HG02610 (cell line): ENCODE measurements at regions not wholly inside any gene's neighbourhood (a gene's known extent, or its start where the extent isn't known, plus 50 kb on each side); places are given as distances from the start of the nearest gene placed in this dataset.
"Not testable (repeated sequence)": the region's sequence is repeated elsewhere in the genome, so short reads cannot be mapped to it uniquely, and the experiment has no call there.

Experiments used
- ATAC-seq: cut with Tn5 transposase; IDR thresholded peaks from one replicate; pipeline ENCODE4 v1.9.1; 2021; ENCODE audit warnings: mild to moderate bottlenecking, moderate library complexity; ENCODE audit not compliant: unreplicated experiment

- ATAC-seq, result no peak
Measured at GRCh38 chr12:92378682-92379479, 233.2 kb upstream of the BTG1 start.

GRCh38 chr12:92375504-92375903 is 229.9 kb upstream of the BTG1 start:
- not testable (repeated sequence) for ATAC-seq

DNA sequence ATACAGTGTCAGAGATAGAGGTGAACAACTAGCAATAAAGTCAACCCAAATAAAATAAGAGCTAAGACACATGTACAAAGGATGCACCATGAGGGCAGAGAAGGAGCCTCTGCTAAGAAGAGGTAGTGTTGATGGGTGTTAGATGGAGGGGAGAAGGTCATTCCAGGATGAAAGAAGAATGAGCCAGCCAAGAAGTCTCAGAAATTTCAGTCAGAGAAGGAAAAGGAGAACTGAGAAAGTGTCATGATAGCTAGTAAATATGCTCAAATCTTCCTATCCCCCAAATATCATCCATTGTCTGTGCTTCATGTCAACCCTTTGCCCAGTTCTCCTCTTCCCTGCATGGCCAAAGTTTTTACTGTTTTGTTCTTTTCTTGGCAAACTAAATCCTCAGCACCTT is 225.2 kb upstream of the BTG1 start:
- ATAC-seq, result no peak

- no peak for ATAC-seq
Measured at GRCh38 chr12:92369636-92370035, 224.0 kb upstream of the BTG1 start.

DNA sequence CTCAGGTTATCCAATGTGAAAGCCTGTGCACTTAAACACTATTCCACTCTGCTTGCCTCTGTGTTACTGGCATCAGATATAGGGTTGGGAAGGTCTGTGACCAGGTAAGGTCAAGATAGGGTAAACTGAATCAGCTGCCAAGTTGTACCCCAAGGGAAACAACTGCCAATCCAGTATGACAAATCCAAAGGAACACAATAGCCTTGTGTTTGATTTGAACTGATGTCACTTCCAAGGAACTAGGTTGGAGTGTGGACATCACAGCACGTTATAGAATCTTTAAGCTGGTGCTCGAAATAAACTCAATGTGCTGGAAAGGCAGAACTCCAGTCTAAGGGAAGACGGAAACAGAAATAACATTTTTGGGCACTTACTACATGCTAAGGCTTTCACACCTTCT is 223.4 kb upstream of the BTG1 start:
- no peak for ATAC-seq

- ATAC-seq, result no peak
Measured at GRCh38 chr12:92365836-92366235, 220.2 kb upstream of the BTG1 start.

DNA sequence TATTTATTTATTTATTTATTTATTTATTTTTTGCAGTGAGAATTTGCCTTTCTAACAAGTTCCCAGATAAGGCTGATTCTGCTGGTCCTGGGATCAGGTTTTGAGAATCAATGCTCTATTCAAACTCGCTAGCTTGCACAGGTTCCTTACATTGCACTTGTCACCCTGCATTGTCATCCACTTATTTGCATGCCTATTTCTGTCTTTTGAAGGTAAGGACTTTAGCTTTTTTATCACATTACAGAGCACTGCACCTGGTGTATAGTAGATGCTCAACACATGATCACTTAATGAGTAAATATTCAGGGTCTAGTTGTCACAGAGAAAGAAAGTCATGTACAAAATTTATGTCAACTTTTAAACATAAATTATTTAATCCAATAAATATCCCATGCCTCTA is 219.7 kb upstream of the BTG1 start:
- no peak for ATAC-seq

GRCh38 chr12:92363295-92364146 is 217.9 kb upstream of the BTG1 start:
- ATAC-seq, result peak; percentile 47

- ATAC-seq, result peak; percentile 52
Measured at GRCh38 chr12:92362785-92363184, 217.1 kb upstream of the BTG1 start.

GRCh38 chr12:92362126-92362525 is 216.5 kb upstream of the BTG1 start:
- ATAC-seq, result no peak

DNA sequence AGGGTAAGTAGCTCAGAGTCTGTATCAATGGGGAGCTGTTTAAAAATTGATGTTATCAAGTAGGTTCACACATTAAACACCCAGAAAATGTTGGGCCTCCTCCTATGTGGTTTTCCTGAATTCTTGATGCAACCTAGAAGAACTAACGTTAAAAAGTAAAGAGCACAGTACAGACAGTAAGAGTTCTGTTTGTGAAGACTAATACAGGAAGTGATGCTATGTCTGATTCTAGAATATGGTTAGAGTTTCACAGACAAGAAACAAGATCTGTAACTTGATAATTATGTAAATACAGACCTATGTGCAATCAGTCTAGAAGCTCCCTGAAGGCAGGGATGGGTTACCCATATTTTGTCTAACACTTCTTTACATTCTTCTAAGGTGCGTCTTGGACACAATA is 214.9 kb upstream of the BTG1 start:
- ATAC-seq, result no peak

DNA sequence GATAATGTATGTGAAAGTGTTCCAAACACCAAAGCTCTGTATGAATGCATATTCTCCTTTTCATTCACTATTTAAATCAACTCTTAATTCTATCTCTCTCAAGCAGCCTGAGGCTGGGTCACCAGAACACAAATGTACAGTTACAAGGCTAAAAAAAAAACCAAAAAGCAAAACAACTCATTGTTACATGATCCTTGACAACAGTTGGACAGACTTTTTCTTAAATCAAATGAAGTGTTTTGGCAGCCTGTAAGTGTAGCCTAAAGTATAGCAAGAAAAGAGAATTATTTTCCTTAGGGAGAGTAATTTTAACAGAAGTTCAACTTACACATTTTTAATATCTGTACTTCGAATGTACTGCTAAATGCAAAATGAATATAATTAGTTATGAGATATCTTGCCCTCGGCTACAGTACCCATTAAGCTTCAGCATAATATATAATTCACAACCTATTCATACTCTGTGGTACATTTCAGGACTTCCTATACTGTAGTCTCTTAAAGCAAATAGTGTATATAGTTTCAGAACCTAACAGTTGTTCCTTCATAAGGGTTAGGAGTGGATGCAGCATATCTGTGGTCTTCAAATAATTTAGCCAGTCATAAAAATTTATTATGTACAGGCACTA is 214.0 kb upstream of the BTG1 start:
- no peak for ATAC-seq

- ATAC-seq, result no peak
Measured at GRCh38 chr12:92357584-92358261, 212.1 kb upstream of the BTG1 start.

- ATAC-seq, result no peak
Measured at GRCh38 chr12:92356425-92356824, 210.8 kb upstream of the BTG1 start.

DNA sequence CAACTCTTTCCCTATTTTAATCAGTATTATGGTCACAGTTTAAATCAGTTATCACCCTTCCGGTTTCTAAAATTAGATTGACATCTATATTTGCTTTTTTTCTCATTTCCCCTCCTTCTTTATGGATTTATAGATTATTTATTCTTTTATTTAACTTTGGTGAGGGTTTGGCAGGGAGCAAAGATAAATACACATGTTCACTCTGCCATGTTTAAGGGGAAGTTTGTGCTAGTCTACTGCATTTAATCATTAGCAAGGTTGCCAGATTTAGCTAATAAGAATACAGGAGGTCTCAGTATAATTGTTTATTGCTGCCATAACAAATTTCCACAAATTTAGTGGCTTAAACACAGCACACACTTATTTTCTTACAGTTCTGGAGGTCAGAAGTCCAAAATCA is 204.0 kb upstream of the BTG1 start:
- ATAC-seq, result no peak

GRCh38 chr12:92342574-92342973 is 196.9 kb upstream of the BTG1 start:
- no peak for ATAC-seq

GRCh38 chr12:92341065-92341668 is 195.5 kb upstream of the BTG1 start:
- ATAC-seq, result peak; percentile 86

- ATAC-seq, result no peak
Measured at GRCh38 chr12:92340441-92341064, 194.9 kb upstream of the BTG1 start.

- ATAC-seq, result no peak
Measured at GRCh38 chr12:92340003-92340402, 194.4 kb upstream of the BTG1 start.

DNA sequence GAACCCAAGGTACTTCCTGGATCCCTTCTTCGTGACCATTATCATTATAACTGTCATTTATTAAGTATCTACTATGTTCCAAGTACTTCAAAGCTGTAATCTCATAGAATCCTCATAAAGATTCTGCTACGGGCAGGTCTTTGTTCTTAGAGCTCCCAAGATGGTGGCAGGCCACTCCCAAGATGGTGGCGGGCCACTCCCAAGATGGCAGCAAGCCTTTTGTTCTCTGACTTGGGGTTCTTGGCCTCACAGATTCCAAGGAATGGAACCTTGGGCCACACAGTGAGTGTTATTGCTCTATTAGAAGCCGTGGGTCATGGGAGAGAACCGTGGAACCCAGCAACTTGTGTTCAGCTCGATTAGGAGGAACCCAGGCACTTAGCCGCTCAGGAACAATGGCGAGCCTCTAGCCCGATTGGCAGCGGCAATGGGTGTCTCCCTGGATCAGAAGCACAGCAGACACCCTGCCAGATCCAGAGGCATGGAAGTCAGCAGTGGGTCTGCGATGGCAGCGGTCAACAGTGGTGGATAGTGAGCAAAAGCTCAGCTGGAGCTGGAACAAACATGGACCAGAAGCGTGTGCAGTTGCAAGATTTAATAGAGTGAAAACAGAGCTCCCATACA is 193.7 kb upstream of the BTG1 start:
- no peak for ATAC-seq
